ENCODE measurements at regions not wholly inside any gene's neighbourhood (a gene's known extent, or its start where the extent isn't known, plus 50 kb on each side); places are given as distances from the start of the nearest gene placed in this dataset.
"Not testable (repeated sequence)": the region's sequence is repeated elsewhere in the genome, so short reads cannot be mapped to it uniquely, and the experiment has no call there.

GRCh38 chr1:67588178-67588855 is 96.7 kb upstream of the GADD45A start:
- no peak for DNase-seq

- no peak for DNase-seq
Observed at GRCh38 chr1:67589519-67590233, 95.3 kb upstream of the GADD45A start.

- DNase-seq = no peak
Observed at GRCh38 chr1:67590329-67590728, 94.7 kb upstream of the GADD45A start.

GRCh38 chr1:67594764-67595163 is 90.2 kb upstream of the GADD45A start:
- no peak for DNase-seq

- no peak for DNase-seq
Observed at GRCh38 chr1:67596674-67597073, 88.3 kb upstream of the GADD45A start.

GRCh38 chr1:67597336-67597735 is 87.7 kb upstream of the GADD45A start:
- DNase-seq = no peak

GRCh38 chr1:67599085-67599484 is 85.9 kb upstream of the GADD45A start:
- DNase-seq = no peak

- DNase-seq = no peak
Observed at GRCh38 chr1:67601539-67601938, 83.5 kb upstream of the GADD45A start.

GRCh38 chr1:67601955-67602354 is 83.0 kb upstream of the GADD45A start:
- no peak for DNase-seq

GRCh38 chr1:67604778-67605177 is 80.2 kb upstream of the GADD45A start:
- no peak for DNase-seq

- DNase-seq = no peak
Observed at GRCh38 chr1:67605209-67605780, 79.7 kb upstream of the GADD45A start.

GRCh38 chr1:67607286-67607685 is 77.7 kb upstream of the GADD45A start:
- DNase-seq = no peak

- no peak for DNase-seq
Observed at GRCh38 chr1:67607699-67608098, 77.3 kb upstream of the GADD45A start.

- DNase-seq = no peak
Observed at GRCh38 chr1:67608661-67609576, 76.1 kb upstream of the GADD45A start.

GRCh38 chr1:67609577-67610341 is 75.2 kb upstream of the GADD45A start:
- no peak for DNase-seq

- DNase-seq = no peak
Observed at GRCh38 chr1:67610450-67610849, 74.6 kb upstream of the GADD45A start.

- no peak for DNase-seq
Observed at GRCh38 chr1:67611846-67612245, 73.2 kb upstream of the GADD45A start.

- no peak for DNase-seq
Observed at GRCh38 chr1:67612788-67613241, 72.2 kb upstream of the GADD45A start.

- not testable (repeated sequence) for DNase-seq
Observed at GRCh38 chr1:67613479-67613878, 71.5 kb upstream of the GADD45A start.

- DNase-seq = no peak
Observed at GRCh38 chr1:67614511-67614934, 70.5 kb upstream of the GADD45A start.

GRCh38 chr1:67615886-67616285 is 69.1 kb upstream of the GADD45A start:
- DNase-seq = no peak
